ENCODE measurements at regions not wholly inside any gene's neighbourhood (a gene's known extent, or its start where the extent isn't known, plus 50 kb on each side); places are given as distances from the start of the nearest gene placed in this dataset.
"Not testable (repeated sequence)": the region's sequence is repeated elsewhere in the genome, so short reads cannot be mapped to it uniquely, and the experiment has no call there.

GRCh38 chr17:26937750-26938322 is 356.1 kb upstream of the WSB1 start:
- not testable (repeated sequence) for TF ChIP-seq CTCF, EP300, POLR2A (IDR thresholded peaks at IDR 0.05)

All from upper lobe of left lung (tissue), 4 donors.